Epidermal melanocyte (primary cell): ENCODE measurements at regions not wholly inside any gene's neighbourhood (a gene's known extent, or its start where the extent isn't known, plus 50 kb on each side); places are given as distances from the start of the nearest gene placed in this dataset.

ENCODE experiments used
- DNase-seq: peaks from one replicate; pipeline ENCODE4 v3.0.0; 2011; ENCODE audit warnings: low spot score; ENCODE audit not compliant: insufficient read length

DNA sequence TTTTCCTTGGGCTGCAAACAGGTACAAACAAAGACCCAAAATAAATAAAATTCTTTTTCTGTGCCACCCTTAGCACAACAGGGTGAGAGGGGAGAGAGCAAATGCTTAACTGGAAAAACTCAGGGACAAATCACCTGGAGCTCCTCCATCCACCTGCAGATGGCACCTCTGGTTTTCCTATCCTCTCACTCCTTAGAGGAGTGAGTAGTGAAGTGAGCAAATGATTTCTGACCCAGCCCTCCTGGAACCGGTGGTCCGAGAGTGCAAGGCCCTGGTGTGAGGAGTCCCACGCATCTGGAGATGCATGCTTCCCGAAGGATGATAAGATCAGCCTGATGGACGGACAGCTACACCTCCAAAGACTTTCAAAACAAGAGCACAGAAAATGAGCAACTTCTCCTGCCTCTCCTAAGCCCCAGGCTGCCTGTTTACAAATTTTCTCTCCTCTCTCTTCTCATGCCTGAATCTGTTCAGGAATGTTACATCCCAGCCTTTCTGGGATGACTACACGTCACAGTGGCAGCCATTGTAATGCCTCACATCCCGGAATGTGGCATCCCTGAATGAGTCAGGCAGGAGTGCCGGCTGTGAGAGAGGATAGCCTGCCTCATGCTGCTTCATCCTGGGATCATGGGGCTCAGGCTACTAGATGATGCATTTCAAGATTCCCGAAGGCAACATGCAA lies 86.4 kb downstream of the ADRB2 start:
- peak; percentile 75 for DNase-seq

DNA sequence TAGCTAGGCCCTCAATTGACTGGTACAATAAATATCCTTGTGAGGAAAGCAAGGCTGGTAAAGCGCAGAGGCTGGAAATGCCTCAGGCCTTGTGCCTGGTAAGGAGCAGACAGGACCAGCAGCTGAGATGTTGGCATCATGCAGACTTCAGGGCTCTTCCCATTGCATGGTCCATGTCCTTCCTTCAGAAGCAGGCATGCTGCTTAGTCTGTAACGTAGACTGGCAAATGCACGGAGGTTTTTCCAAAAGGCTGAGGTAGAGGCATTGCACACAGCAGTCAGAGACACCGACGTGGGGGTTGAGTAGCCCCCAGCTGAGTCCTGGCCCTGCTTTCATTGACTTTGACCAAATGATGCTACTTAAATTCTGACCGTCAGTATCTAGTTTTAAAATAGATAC lies 87.1 kb downstream of the ADRB2 start:
- DNase-seq: no peak

DNA sequence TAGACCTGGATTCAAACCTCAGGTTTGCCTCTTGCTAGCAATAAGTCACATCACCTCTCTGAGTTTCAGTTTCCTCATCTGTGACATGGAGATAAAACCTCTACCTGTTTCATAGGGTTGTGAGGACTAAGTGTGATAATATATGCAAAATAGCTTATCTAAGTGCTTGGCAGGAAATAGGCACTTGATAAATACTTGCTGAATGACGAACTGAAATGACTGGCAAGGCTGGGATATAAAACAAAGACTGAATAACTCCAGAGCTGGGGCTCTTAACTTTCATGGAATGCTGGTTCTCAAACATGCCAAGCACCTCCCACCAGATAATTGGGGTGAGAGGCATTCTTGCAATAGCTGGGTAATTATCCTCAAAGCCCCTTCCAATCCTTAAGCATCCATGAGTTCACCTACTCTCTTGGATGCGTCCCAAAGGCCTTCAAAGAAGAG lies 87.6 kb downstream of the ADRB2 start:
- no peak for DNase-seq

DNA sequence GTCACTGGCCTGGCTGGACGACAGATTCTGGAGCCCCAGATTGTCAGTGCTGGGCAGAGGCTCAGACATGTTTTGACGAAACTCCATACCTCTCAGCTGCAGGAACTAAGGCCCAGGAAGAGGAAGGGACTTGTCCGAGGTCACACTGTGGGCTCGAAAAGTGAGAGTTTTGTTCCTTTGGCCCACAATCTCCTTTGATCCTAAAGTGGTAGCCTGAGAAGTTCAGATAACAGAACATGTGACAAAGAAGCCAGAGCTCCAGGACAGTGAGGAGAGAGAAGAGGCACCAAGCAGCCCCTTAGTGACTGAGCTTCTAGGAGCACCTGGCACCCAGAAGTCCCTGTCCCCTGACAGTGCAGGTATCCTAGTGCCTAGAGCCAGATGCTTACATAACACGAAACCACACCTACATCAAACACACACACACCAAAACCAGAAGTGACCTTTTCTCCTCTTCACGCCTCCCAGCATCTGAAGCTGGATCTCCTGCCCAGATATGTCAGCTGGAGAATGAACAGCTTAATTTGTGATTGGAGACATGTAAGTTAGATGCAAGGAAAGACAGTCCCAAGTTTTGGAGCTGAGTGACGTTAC lies 88.9 kb downstream of the ADRB2 start:
- DNase-seq: no peak

DNA sequence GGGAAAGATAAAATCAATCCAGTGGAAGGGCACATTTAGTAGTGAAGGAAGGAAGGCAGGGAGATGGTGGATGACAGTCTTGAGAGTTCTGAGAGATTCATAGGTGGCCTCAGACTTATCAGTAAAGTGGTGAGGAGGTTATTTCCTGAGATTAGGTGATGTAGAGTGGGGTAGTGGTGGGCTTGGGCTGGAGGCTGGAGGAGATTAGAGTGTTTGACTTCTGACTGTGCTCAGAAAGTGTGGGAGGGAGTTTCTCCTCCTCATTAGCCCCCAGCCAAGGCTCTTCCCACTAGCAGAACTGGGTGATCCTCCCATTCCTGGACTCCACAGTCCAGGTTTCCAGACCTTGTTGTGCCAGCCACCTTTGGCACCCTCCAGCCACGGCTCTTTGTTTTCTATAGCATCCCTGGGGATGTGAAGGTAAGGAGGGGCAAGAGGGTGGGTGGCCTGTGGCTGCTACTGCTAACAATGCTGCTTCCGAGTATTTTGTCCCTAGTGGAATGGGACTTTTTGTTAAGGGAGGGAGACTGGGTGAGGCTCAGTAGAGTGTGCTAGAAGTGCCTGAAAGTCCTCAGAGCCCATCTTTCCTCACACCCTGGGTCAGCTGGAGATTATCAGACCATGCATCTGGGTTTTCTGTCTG lies 94.4 kb downstream of the ADRB2 start:
- no peak for DNase-seq

DNA sequence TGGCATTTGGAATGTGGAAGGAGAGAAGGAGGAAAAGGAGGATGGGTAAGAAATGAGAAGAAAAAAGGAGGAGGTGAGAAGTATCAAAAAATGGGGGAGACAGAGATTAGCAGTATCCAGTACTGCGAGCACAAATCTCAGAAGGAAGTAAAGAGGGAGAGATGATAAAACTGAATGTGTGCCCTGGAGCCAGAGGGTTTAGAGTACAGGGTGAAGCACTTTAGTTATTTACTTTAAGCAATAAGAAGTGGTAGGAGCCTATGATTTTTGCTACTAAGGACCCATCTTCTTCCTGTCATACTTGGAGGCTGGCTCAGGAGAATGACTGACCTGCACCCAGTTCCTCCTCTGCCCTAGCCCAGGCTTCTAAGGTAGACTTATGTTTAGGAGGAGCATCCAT lies 94.9 kb downstream of the ADRB2 start:
- no peak for DNase-seq

DNA sequence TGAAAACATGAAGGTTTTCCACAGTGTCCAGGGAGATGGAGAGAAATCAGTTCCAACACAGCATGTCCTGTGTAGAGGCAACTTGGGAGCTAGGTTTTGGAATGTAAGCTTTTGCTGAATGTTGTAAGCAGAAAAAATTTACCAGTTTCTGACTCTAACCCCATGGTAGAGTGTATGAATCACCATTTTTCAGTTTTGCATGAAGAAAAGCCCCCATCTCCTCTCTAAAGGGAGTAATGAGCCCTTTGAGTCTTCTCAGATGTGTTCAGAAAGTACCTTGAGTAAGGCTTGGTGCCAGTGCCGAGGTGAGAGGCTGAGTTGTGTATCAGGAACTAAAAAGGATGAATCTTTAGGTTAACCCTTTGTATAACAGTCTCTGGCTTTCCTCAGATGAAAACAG lies 96.2 kb downstream of the ADRB2 start:
- DNase-seq: no peak

DNA sequence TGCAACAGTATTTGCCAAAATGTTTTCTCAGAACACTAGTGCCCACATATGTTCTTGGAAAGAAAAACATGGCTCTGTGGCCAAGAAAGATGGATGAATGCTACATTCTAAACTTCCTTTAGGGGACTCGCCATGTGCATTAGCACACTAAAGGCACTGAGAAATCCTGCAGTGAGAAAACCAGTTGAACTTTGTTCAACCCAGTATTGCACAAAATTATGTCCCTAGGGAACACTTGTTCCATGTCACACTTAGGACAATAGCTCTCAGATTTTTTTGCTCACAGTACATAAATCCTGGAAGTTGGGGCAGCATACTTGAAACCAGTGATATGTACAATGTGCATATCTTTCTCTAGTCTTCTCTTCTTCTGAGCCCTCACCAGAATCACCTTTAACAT lies 96.6 kb downstream of the ADRB2 start:
- DNase-seq: no peak

DNA sequence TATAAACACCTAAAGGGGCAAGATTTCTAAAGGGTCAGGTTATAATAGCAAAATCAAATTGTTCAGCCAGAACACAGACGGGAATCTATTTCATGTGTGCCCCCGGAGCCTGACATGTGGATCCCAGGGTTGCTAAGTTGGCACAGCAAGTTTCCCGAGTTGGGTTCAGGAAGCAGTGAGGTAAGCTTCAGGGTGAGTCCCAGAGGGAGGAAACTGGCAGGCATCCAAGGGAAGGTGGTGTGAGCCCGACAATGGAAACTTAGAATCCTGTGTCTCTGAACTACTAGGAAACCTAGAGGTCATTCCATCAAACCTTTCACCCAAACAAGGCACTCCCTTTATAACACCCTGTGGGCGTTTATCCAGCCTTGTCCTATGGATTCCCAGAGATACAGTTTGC lies 98.4 kb downstream of the ADRB2 start:
- DNase-seq: no peak

DNA sequence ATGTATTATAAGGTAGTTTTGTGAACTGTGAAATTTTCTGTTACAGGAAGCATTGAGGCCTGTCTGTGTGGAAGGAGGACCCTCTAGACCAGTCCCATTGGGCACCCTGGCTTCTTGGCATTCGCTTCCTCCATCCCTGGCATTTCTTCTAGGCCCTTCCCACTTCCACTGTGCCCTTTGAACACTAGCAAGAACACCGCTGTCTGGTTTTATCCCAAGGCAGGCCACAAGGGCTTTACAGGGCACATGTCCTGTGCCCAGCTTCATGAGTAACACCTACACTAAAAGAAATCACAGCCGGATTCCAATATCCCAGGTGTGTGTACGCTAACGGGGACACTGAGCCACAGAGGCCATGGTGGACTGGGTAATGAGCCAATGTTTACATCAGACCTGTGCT lies 99.8 kb downstream of the ADRB2 start:
- DNase-seq: no peak

DNA sequence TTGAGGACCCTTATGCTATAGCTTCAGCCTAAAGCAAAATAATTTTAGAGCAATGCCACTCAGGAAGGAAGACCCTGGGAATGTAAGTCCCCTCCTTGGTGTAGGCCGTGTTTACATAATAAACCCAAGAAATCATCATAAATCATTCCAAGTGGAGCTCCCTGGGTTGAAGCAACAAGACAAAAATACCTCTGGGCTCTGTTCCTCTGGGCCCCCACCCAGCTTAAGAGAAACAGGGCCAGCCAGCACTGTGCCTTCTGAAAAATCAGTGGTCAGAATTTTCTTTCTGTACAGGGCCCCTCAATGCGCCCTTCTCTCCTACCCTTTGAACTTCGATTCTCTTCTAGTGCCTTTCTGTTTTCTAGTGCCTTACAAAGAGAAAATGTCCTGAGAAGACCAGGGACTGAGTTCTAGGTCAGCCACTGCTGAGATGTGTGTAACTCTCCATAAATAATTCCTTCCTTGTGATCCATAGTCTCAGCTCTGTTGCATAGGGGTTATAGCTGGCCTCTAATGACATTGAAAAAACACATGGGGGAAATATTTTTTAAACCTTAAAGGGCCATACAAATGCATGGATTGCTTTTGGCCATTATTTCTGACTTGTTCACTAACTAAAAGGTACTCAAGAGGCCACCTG lies 101.0 kb downstream of the ADRB2 start:
- DNase-seq: no peak

DNA sequence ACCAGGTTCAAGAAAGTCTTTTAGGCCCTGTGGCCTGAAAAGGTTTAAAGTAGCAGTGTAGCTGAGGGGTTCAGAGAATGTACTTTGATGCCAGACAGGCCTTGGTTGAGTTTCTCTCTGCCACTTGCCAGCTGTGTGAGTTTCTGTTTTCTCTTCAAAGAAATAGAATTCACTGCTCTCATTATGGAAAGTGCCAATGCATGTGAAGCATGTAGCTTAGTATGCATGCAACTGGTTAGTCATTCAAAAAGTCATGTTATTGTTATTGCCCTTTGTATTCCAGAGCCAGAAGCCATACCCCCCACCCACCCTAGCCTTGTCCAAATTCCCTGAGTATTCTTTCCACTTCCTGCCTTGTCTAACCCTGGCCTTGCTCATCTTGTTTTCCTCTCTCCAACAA lies 101.7 kb downstream of the ADRB2 start:
- no peak for DNase-seq

DNA sequence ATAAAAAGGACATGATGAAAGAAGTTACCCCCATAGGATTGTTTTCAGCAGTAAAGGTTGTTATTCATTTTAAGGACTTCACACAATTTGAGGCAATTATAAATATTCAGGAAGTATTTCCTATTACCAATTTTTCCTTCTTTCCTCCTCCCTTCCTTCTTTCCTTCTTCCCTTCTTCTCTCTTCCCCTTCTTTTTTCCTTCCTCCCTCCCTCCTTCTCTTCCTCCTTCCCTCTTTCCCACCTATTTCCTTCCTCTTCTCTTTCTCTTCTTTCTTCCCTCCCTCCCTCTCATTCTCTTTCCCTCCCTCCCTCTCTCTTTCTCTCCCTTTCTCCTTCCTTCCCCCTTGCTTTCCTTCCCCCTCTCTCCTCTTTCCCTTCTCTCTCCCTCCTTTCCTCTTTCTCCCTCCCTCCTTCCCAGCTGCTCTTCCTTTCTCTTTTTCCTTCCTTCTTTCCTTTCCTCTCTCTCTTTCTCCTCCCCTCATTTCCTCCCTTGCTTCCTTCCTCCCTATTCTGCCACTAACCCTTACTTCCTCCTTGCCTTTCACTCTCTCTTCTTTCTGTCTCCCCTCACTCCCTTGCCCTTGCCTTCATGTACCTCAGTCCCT lies 105.1 kb downstream of the ADRB2 start:
- no peak for DNase-seq

DNA sequence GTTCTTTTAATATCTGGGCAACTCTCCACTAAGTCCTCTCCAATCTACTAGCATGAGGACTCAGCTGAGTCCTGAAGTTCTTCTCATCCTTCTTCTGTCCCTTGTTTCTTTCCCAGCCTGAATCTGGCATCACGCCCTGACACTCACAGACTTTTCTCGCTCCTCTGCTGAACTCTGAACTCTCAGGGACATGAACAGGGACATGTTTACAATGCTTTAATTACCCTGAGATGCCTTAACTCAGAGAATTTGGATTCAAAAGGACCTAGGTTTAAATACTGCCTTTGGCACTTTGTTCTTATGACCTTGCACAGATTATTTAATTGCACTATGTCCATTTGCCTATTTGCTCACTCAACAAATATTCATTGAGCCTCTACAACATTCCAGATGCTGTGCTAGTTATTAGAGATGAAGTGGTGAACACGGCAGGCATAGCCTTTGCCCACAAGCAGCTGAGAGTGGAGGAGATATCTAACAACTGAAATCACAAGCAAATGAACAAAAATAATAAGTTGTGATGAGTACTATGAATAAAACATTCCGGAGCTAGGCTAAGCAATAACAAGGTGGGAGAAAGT lies 106.0 kb downstream of the ADRB2 start:
- no peak for DNase-seq

DNA sequence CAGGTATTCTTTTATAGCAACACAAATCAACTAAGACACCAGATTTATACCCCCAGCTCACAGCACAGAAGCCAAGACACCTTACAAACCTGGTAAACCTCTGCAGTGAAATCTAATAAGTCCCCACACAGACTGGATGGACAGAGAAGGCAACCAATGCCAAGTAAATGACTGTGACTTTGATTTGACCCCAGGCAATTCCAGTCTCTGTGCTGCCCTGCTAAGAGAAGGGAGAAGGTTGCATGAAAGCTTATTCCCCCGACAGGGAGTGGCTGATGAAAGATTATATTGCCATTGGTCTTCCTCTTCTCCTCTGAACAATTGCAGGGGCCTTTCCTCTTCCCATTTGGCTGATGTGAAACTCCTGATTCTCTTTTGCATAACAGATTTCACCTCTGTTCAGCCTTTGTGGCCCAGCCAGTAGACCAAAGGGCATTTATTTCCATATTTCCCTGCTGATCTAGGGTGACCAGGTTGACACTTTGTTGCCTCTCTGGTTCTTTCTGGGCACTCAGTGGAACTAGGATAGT lies 107.6 kb downstream of the ADRB2 start:
- no peak for DNase-seq

DNA sequence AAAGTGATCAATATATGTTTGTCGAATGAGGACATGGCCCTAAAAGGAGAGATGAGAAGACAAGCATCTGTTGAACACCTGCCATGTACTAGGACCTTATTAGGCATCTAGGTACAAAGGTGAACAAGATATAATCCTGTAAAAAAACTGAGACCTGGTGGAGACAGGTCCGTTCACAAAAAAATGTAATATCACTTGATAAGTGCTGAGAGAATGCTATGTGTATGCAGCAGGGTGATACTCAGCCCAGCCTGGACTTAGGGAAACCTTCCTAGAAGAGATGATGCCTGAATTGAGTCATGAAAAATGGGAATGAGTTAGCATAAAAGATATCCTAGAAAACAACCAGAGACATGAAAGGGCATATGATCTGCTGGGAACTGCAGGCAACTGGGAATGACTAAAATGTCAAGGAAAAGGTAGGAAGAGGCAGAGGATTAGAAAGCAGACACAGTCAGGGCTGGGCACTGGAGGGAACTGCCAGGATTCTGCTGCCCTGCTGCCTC lies 108.5 kb downstream of the ADRB2 start:
- DNase-seq: no peak

DNA sequence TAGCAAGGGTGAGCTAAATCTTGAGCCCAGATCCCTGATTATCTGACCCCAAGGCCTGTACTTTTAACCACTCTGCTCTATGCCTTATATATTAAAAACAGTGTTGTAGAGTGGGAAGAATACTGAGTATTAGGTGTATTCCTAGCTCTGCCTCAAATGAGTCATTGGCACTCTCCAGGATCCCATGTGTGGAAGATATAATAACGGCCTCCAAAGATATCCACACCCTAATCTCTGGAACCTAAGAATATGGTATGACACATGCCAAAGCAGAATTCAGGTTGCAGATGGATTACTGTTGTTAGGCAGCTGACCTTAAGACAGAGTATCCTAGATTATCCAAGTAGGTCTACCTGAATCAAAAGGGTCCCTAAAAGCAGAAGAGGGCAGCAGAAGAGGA lies 110.8 kb downstream of the ADRB2 start:
- DNase-seq: no peak

DNA sequence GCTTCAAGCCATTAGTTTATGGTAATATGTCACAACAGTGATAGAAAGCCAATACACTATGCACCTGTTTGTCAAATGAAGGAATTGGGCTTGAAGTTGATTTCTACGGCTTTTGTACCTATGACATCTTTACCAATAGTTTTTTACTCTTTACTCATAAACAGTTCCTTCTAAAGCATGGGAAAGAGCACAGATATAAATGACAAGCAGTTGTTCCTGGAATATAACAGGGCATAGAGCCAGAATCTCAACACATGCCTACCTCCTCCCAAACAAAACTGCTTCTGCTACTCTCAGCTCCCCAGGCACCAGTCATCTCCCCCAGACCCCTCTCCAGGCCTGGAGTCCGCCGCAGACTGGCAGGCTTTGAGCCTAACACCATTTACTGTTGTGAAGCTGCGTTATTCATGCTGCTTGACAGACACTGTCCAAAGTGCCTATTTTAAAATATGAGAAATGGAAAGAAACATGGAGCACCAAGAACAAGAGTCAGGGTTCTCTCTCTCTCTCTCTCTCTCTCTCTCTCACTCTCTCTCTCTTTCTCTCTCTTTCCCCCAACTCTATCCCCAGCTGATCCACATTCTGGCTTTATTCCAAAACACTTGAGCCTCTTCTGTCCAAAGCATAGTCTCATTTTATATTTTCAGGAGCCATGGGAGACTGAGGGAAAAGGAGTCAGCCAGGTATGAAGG lies 111.6 kb downstream of the ADRB2 start:
- DNase-seq: no peak

DNA sequence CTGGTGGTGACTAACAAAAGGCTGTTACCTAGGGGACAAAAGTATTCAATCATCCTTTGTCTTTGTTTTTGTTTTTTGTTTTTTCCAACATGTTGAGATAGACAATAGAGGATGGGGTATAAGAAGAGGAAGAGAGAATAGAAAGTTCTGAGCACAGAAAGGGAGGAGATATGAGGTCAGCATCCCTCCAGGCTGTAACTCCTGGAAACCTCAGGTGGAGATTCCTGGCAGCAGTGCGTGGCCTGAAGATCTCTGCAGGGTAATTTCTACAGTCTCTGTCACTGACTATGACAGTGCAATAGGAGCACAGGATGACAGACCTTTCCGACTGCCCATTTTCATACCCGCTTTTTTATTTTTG lies 112.1 kb downstream of the ADRB2 start:
- no peak for DNase-seq

DNA sequence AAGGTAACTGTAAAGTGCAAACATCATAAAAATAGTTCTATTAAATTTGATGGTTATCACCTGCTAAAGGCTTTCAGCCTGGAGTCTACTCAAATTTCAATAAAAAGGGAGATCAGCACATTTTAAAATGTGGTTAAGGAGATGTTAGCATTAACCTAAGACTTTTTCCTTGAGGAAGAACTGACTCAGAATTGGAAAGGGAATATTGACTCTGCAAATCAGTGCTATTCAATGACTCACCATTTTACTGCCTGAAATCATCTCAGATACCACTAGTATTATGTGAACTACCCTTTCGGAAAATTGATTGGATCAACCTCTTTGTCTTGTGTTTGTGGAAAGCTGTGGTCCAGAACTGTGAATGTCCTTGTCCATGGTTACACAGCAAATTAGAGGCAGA lies 113.3 kb downstream of the ADRB2 start:
- DNase-seq: no peak

DNA sequence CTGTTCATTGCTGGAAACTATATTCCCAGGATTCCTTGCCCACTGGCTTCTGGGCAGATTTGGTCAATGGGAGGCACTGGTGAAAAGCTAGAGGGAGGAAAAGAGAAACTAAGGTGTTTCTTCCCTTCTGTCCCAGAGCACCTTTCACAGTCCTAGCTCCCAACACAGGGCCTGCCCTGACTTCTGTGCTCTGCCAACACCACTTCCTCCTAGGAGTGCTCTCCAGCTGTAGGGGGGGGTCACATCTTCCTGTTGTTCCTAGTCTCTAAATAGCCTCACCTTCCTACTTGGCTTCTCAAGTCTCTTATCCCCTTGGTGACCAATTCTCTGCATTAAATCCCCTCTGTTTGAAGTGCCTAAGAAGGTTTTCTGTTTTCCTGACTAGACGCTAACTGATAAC lies 115.4 kb downstream of the ADRB2 start:
- DNase-seq: no peak
